ENCODE measurements at regions not wholly inside any gene's neighbourhood (a gene's known extent, or its start where the extent isn't known, plus 50 kb on each side); places are given as distances from the start of the nearest gene placed in this dataset.
"Not testable (repeated sequence)": the region's sequence is repeated elsewhere in the genome, so short reads cannot be mapped to it uniquely, and the experiment has no call there.

DNA sequence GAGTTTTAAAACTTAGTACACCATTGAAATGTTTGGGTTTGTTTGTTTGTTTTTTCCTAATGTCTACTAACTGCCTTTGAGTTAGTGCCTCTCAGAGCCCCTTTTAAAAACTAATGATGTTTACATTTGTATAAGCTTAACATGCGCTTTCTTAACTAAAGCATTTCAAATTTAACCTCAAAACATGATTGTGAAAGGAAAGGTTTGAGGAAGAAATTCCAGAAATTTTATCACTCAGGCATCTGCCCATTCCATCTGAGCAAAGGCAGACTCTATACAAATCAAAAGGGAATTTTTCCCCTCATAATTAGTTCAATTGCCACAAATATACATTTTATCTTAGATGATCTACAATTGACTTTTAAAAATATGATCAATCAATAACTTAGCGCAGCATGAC is 230.7 kb upstream of the CAND1 start:
- Mint-ChIP-seq H3K4me1 (no peaks in the 10 kb centered on the region), H3K9me3 (peaks cover 0 to 2% (median 0%) of the 10 kb centered on the region in 6 donors), H3K27ac (no peak overlapping the region), H3K4me3 (no peak overlapping the region), H3K36me3 (no peaks in the 10 kb centered on the region), H3K27me3 (ENCODE audit: low read depth in 3 of 3) (peaks cover 0 to 2% (median under 1%) of the 10 kb centered on the region in 3 donors)
- DNase-seq: no peak

DNA sequence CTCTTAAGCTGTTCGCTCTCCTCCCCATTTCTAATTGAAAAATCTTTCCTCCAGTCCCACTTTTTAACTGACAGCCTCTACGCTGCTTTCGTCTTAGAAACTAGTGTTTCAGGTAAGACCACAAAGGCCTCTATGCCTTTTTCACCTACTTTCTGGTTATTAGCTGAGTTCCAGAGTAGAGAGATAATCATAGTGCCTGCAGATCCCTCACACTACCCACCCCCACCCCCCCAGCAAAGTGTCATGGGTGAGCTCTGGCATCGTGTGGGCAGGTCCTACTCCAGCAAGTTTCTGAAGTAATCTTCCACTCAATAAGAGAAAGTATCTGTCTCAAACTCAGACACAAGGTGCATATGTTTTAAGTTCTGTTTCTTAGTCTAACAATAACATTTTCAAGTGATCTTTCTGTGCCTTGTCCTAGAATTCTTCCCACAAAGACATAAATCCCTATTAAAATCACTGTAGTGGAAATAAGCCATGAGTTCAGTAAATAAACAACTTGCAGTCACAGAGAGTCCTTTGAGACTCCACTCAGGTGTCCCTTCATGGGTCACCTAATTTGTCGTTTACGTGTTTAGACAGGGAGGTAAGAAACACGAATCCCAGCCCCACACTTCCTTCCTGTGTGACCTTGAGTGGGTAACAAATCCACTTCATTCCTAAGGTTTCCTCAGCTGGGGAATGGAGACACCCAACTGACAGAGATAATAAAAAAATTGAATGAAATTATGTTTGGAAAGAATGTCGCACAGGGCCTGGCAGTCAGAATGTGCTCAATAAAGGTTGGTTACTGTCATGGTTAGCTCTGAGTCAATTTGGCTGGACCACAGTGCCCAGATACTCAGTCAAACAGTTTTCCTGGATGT is 228.9 kb upstream of the CAND1 start:
- no peak overlapping the region for H3K27ac Mint-ChIP-seq
- H3K4me3 Mint-ChIP-seq: no peak overlapping the region
- DNase-seq: no peak
- H3K36me3 Mint-ChIP-seq: no peaks in the 10 kb centered on the region
- no peaks in the 10 kb centered on the region for H3K4me1 Mint-ChIP-seq
- peaks cover 0 to 5% (median 3%) of the 10 kb centered on the region in 3 donors for H3K27me3 Mint-ChIP-seq (ENCODE audit: low read depth in 3 of 3)
- H3K9me3 Mint-ChIP-seq: peaks cover 0 to 2% (median 0%) of the 10 kb centered on the region in 6 donors

DNA sequence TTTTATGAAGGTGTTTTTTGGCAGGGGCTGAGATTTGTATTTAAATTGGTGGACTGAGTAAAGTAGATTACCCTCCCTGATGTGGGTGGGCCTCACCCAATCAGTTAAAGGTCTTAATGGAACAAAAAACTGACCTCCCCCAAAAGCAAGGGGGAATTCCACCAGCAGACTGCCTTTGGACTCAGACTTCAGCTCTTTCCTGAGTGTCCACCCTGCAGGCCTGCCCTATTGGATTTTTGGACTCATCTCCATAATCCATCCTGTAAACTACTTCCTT is 228.4 kb upstream of the CAND1 start:
- no peaks in the 10 kb centered on the region for H3K36me3 Mint-ChIP-seq
- no peak for DNase-seq
- H3K27me3 Mint-ChIP-seq (ENCODE audit: low read depth in 3 of 3): peaks cover 0 to 5% (median 3%) of the 10 kb centered on the region in 3 donors
- no peaks in the 10 kb centered on the region for H3K4me1 Mint-ChIP-seq
- H3K9me3 Mint-ChIP-seq: no peaks in the 10 kb centered on the region
- no peak overlapping the region for H3K4me3 Mint-ChIP-seq
- H3K27ac Mint-ChIP-seq: no peak overlapping the region

DNA sequence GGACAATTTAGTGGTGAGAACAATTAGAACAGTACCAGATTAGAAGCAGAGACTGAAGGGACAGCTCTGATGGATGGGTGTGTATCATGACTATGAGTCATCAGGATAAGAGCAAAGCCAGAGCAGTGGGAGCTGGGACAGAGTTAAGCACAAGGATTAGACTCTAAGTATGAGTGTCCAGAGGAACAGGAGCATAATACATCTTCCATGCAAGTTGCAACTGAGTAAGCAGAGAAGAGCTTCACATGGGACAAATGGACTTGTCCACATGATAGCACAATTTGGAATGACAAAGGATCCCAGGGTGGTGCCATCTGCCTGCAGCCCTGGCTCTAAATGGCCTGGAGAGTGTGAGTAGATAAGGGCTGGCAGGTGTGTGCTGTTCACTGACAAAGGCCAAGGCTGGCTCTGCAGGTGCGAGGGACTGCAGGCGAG is 226.4 kb upstream of the CAND1 start:
- DNase-seq: no peak
- Mint-ChIP-seq H3K4me3 (no peak overlapping the region), H3K27ac (no peak overlapping the region)

DNA sequence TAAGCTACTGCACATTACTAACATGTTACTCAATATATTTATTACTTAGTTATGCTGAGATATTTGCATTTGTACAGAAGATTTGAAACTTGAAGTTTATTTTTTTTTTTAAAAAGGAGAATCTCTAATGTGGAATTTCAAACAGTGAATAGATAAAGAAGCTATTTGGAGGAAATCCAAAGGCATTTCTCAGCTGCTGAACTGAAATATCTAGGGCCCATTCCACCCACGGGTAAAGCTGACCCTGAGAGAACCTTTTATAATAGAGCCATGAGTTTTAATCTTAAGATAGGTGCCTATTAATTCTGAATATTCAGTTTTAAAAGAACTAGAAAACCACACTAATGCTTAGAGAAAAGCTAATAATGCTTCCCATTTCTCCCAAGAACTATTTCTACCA is 225.4 kb upstream of the CAND1 start:
- no peaks in the 10 kb centered on the region for H3K4me1 Mint-ChIP-seq
- no peak for DNase-seq
- peaks cover 0 to 7% (median 3%) of the 10 kb centered on the region in 3 donors for H3K27me3 Mint-ChIP-seq (ENCODE audit: low read depth in 3 of 3)
- no peaks in the 10 kb centered on the region for H3K36me3 Mint-ChIP-seq
- H3K27ac Mint-ChIP-seq: no peak overlapping the region
- H3K9me3 Mint-ChIP-seq: no peaks in the 10 kb centered on the region
- H3K4me3 Mint-ChIP-seq: no peak overlapping the region

More for the DNA sequence above, 226.4 kb upstream of the CAND1 start:
- Mint-ChIP-seq H3K9me3 (no peaks in the 10 kb centered on the region), H3K27me3 (ENCODE audit: low read depth in 3 of 3) (peaks cover 0 to 5% (median 3%) of the 10 kb centered on the region in 3 donors), H3K4me1 (no peaks in the 10 kb centered on the region), H3K36me3 (no peaks in the 10 kb centered on the region)

DNA sequence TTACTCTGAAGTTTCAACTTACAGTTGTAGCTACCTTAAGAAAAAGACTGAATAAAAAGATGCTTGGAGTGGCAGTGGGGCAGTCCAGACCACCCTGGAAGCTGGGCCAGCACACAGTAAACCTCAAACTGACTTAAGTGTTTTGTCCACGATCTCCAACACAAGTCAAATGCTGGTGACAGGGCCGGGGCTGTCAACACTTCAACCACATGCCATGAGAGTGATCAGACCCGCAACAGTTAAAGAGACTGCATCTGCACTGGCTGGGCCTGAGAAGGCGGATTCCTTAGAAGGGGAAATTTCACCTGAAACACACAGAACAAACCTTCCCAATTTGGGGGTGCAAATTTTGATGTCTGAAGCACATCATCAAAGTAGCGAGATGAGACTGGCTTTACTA is 223.5 kb upstream of the CAND1 start:
- H3K9me3 Mint-ChIP-seq: no peaks in the 10 kb centered on the region
- no peak overlapping the region for H3K4me3 Mint-ChIP-seq
- no peaks in the 10 kb centered on the region for H3K4me1 Mint-ChIP-seq
- peaks cover 0 to 7% (median 3%) of the 10 kb centered on the region in 3 donors for H3K27me3 Mint-ChIP-seq (ENCODE audit: low read depth in 3 of 3)
- DNase-seq: no peak
- H3K27ac Mint-ChIP-seq: no peak overlapping the region
- H3K36me3 Mint-ChIP-seq: no peaks in the 10 kb centered on the region

DNA sequence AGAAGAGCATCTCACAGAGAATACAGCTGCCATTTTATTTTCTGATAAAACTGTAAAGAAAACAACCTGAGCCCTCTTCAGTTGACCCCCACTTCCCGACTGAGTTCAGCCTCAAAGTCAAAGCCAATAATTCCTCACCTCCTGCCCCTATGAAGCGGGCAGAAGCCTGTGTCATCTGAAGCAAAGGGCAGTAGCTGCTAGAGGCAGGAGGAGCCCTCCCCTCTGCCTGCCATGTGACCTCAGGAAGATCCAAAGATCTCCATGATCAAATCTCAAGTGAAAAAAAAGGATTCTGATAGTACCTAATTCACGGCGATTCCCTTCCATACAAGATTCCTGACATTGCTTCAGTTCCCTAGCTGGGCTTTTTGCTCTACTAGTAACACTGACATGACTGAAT is 223.1 kb upstream of the CAND1 start:
- no peak overlapping the region for H3K27ac Mint-ChIP-seq
- DNase-seq: no peak
- H3K27me3 Mint-ChIP-seq (ENCODE audit: low read depth in 3 of 3): peaks cover 0 to 7% (median 3%) of the 10 kb centered on the region in 3 donors
- no peaks in the 10 kb centered on the region for H3K36me3 Mint-ChIP-seq
- H3K4me3 Mint-ChIP-seq: no peak overlapping the region
- H3K9me3 Mint-ChIP-seq: no peaks in the 10 kb centered on the region
- no peaks in the 10 kb centered on the region for H3K4me1 Mint-ChIP-seq

DNA sequence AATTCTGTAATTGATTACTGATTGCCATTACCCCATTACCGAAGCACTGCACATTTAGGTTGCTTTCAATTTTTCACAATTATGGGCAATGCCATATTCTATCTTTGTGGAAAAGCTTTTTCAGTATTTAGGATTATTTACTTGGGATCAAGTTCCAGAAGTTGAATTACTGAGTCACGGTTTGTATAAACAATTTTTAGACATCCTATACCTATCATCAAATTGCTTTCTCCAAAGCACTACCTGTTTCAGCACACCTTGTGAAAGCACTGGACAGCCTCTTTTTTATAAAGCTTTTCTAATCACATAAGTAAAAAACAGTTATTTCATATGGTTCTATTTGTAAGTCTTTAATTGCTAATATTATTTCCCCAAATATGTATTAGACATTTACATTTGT is 221.5 kb upstream of the CAND1 start:
- Mint-ChIP-seq H3K27ac (no peak overlapping the region), H3K9me3 (no peaks in the 10 kb centered on the region), H3K27me3 (ENCODE audit: low read depth in 3 of 3) (peaks cover 0 to 5% (median 3%) of the 10 kb centered on the region in 3 donors), H3K36me3 (no peaks in the 10 kb centered on the region), H3K4me1 (no peaks in the 10 kb centered on the region), H3K4me3 (no peak overlapping the region)
- DNase-seq: no peak

DNA sequence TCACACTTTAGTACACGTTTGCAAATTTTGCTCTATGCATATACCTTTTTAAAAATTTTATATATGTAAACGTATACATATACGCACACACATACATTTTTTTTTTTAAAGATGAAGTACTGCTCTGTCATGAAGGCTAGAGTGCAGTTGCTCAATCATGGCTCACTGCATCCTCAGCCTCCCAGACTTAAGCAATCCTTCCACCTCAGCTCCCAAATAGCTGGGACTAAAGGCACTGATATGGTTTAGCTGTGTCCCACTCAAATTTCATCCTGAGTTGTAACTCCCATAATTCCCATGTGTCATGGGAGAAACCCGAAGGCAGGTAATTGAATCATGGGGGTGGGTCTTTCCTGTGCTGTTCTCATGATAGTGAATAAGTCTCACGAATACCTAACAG is 220.8 kb upstream of the CAND1 start:
- DNase-seq: no peak
- Mint-ChIP-seq H3K9me3 (no peaks in the 10 kb centered on the region), H3K4me3 (no peak overlapping the region)

DNA sequence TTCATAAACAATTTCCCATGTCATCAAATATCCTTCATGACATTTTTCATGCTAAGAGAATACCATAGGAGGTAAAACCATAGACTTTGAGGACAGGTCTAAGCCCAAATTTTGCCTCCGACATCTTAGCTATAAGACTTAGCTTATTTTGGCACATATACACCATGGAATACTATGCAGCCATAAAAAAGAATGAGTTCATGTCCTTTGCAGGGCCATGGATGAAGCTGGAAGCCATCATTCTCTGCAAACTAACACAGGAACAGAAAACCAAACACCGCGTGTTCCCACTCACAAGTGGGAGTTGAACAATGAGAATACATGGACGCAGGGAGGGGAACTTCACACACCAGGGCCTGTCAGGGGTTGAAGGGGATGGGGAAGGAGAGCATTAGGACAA is 220.0 kb upstream of the CAND1 start:
- not testable (repeated sequence) for H3K9me3 Mint-ChIP-seq; H3K4me1 Mint-ChIP-seq; H3K4me3 Mint-ChIP-seq; H3K27me3 Mint-ChIP-seq (ENCODE audit: low read depth in 3 of 3); H3K36me3 Mint-ChIP-seq; DNase-seq; H3K27ac Mint-ChIP-seq

More for the DNA sequence above, 220.8 kb upstream of the CAND1 start:
- no peak overlapping the region for H3K27ac Mint-ChIP-seq
- H3K27me3 Mint-ChIP-seq (ENCODE audit: low read depth in 3 of 3): peaks cover 0 to 8% (median 6%) of the 10 kb centered on the region in 3 donors
- H3K36me3 Mint-ChIP-seq: no peaks in the 10 kb centered on the region
- no peaks in the 10 kb centered on the region for H3K4me1 Mint-ChIP-seq

DNA sequence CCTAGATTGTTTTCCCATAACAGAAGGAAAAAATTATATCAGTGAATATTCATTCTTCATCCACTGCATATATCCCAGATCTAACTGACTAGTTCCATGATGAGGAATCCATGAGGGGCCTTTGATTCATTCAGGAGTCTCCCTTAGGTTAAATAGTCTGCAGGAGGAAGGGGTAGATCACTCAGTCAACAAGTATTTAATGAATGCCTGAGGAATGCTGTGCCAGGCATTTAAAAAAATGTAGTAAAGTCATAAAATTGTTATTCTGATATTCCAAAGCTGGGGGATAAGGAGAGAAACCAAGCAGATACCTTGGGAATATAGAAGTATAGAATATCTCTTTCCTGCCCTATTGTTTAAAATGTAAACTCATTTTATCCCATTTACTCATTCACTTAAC is 216.2 kb upstream of the CAND1 start:
- no peaks in the 10 kb centered on the region for H3K9me3 Mint-ChIP-seq
- DNase-seq: no peak
- no peaks in the 10 kb centered on the region for H3K36me3 Mint-ChIP-seq
- no peaks in the 10 kb centered on the region for H3K4me1 Mint-ChIP-seq
- H3K27ac Mint-ChIP-seq: no peak overlapping the region
- H3K4me3 Mint-ChIP-seq: no peak overlapping the region
- H3K27me3 Mint-ChIP-seq (ENCODE audit: low read depth in 3 of 3): peaks cover 0 to 7% (median 3%) of the 10 kb centered on the region in 3 donors

DNA sequence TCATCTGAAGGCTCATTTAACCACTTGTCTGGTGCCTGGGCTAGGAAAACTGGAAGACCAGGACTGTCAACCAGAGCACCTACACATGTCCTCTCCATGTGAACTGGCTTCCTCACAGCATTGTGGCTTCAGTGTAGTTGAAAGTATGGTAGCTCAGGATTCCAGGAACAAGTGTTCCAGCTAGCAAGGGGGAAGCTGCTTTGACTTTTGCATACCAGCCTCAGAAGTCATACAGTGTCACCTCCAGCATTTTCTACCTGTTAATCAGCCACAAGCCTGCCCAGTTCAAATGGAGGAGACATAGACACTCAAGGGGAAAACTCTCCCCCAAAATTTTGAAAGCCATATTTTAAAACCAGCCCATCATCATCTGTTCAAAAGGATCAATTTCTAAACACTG is 212.8 kb upstream of the CAND1 start:
- no peaks in the 10 kb centered on the region for H3K4me1 Mint-ChIP-seq
- no peak overlapping the region for H3K4me3 Mint-ChIP-seq
- H3K27me3 Mint-ChIP-seq (ENCODE audit: low read depth in 3 of 3): peaks cover 3 to 9% (median 5%) of the 10 kb centered on the region in 3 donors
- peaks cover 0 to 1% (median 0%) of the 10 kb centered on the region in 6 donors for H3K9me3 Mint-ChIP-seq
- no peak overlapping the region for H3K27ac Mint-ChIP-seq
- H3K36me3 Mint-ChIP-seq: no peaks in the 10 kb centered on the region
- DNase-seq: no peak

DNA sequence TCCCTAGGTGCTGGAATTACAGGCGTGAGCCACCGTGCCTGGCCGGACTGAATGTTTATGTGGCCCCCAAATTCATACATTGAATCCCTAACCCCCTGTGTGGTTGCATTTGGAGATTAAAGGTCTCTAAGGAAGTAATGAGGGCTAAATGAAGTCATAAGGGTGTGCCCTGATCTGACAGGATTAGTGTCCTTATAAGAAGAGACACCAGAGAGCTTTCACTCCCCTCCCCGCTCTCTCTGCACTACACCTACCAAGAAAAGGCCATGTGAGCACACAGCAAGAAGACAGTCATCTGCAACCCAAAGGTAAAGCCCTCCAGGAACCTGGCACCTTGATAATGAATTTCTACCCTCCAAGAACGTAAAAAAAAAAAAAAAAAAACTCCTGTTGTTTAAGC is 212.1 kb upstream of the CAND1 start:
- Mint-ChIP-seq H3K27me3 (ENCODE audit: low read depth in 3 of 3) (peaks cover 3 to 9% (median 7%) of the 10 kb centered on the region in 3 donors), H3K9me3 (peaks cover 0 to 1% (median 0%) of the 10 kb centered on the region in 6 donors), H3K27ac (no peak overlapping the region), H3K4me1 (no peaks in the 10 kb centered on the region), H3K36me3 (no peaks in the 10 kb centered on the region), H3K4me3 (no peak overlapping the region)
- no peak for DNase-seq

DNA sequence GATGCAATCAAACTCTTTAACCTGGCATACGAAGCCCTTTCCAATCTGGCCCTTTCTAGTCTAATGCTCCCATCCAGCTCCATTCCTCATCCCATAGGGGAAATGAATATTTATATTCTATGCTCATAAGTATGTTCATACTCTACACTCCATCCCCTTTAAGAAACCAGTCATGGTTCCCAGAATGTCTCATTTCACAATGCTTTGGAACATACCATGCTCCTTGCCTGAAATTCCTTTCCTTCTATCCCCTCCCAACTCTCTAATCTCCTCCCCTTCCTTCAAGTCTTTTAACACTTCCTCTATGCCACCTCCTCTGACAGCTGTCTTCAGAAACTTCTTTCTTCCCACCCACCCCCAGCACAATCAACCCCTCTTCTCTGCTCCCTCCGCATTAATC is 207.0 kb upstream of the CAND1 start:
- Mint-ChIP-seq H3K36me3 (no peaks in the 10 kb centered on the region), H3K4me3 (no peak overlapping the region), H3K9me3 (peaks cover 0 to 1% (median 0%) of the 10 kb centered on the region in 6 donors), H3K27me3 (ENCODE audit: low read depth in 3 of 3) (peaks cover 5 to 14% (median 5%) of the 10 kb centered on the region in 3 donors), H3K4me1 (no peaks in the 10 kb centered on the region), H3K27ac (no peak overlapping the region)
- DNase-seq: no peak
